Lower lobe of right lung (tissue), 2 donors: ENCODE measurements at regions not wholly inside any gene's neighbourhood (a gene's known extent, or its start where the extent isn't known, plus 50 kb on each side); places are given as distances from the start of the nearest gene placed in this dataset.

ENCODE experiments used
- ATAC-seq, 2 donors: fragments of 200-7000 bp; cut with Tn5 transposase; one replicate each; pipeline ENCODE4 v1.9.1; 2020 to 2022; ENCODE audit warnings: mild to moderate bottlenecking in 2 of 2, moderate library complexity in 2 of 2
- DNase-seq: peaks from one replicate; pipeline ENCODE4 v3.0.0-alpha.2; 2020
- H3K27ac ChIP-seq: fragments of 200-600 bp; one replicate; pipeline ENCODE4 v1.8.0; 2022
- H3K27me3 ChIP-seq: fragments of 200-600 bp; one replicate; pipeline ENCODE4 v1.8.0; 2022; ENCODE audit warnings: low read depth
- H3K36me3 ChIP-seq: fragments of 200-600 bp; one replicate; pipeline ENCODE4 v1.8.0; 2022; ENCODE audit warnings: mild to moderate bottlenecking
- H3K4me1 ChIP-seq: fragments of 200-600 bp; one replicate; pipeline ENCODE4 v1.8.0; 2022
- H3K4me3 ChIP-seq: fragments of 200-600 bp; one replicate; pipeline ENCODE4 v1.8.0; 2022; ENCODE audit warnings: mild to moderate bottlenecking
- H3K9me3 ChIP-seq: fragments of 200-600 bp; one replicate; pipeline ENCODE4 v1.8.0; 2022
- CTCF ChIP-seq: fragments of 200-600 bp; IDR thresholded peaks from one replicate; pipeline ENCODE4 v1.8.0; 2022; ENCODE audit warnings: antibody characterized with exemption, mild to moderate bottlenecking
- intact Hi-C: fragments of 100-400 bp; cut with DNase I; formaldehyde crosslinking; loops from one replicate; pipeline ENCODE4 v1.11.0; 2022
- donor health status: DM: no; HTN: yes; CAD: no; lungs with severe emphysema.

GRCh38 chr3:83477563-83477962 lies 1481.2 kb upstream of the CADM2 start:
- Histone ChIP-seq H3K9me3 (no peaks in the 10 kb centered on the region), H3K27ac (no peak overlapping the region), H3K27me3 (no peaks in the 10 kb centered on the region), H3K4me1 (no peaks in the 10 kb centered on the region), H3K36me3 (no peaks in the 10 kb centered on the region), H3K4me3 (no peak overlapping the region)
- ATAC-seq (no peak), DNase-seq (no peak)
- intact Hi-C loops = no loop called here
- no peak for TF ChIP-seq CTCF

GRCh38 chr3:83482402-83483070 lies 1476.3 kb upstream of the CADM2 start:
- H3K4me1 ChIP-seq = no peaks in the 10 kb centered on the region
- DNase-seq = no peak

GRCh38 chr3:83496462-83496861 lies 1462.3 kb upstream of the CADM2 start:
- H3K9me3 ChIP-seq = no peaks in the 10 kb centered on the region
- no peaks in the 10 kb centered on the region for H3K36me3 ChIP-seq
- intact Hi-C loops = no loop called here
- H3K27ac ChIP-seq = no peak overlapping the region
- no peak overlapping the region for H3K4me3 ChIP-seq
- H3K27me3 ChIP-seq = no peaks in the 10 kb centered on the region
- ATAC-seq = no peak
- H3K4me1 ChIP-seq = no peaks in the 10 kb centered on the region
- DNase-seq = no peak
- no peak for TF ChIP-seq CTCF

More at GRCh38 chr3:83482402-83483070, 1476.3 kb upstream of the CADM2 start:
- intact Hi-C loops = no loop called here
- H3K9me3 ChIP-seq = no peaks in the 10 kb centered on the region
- TF ChIP-seq CTCF = no peak
- H3K4me3 ChIP-seq = no peak overlapping the region
- H3K27ac ChIP-seq = no peak overlapping the region
- H3K27me3 ChIP-seq = no peaks in the 10 kb centered on the region
- no peaks in the 10 kb centered on the region for H3K36me3 ChIP-seq
- ATAC-seq = no peak

GRCh38 chr3:83498361-83499016 lies 1460.3 kb upstream of the CADM2 start:
- Histone ChIP-seq H3K27me3 (no peaks in the 10 kb centered on the region), H3K4me1 (no peaks in the 10 kb centered on the region), H3K36me3 (no peaks in the 10 kb centered on the region), H3K4me3 (no peak overlapping the region), H3K9me3 (no peaks in the 10 kb centered on the region), H3K27ac (no peak overlapping the region)
- TF ChIP-seq CTCF = no peak
- DNase-seq = no peak
- intact Hi-C loops = no loop called here
- ATAC-seq = no peak

- Histone ChIP-seq H3K4me1 (no peaks in the 10 kb centered on the region), H3K27ac (no peak overlapping the region), H3K4me3 (no peak overlapping the region), H3K27me3 (no peaks in the 10 kb centered on the region), H3K36me3 (no peaks in the 10 kb centered on the region), H3K9me3 (no peaks in the 10 kb centered on the region)
- DNase-seq (no peak), ATAC-seq (no peak)
- no peak for TF ChIP-seq CTCF
- intact Hi-C loops = no loop called here
These were observed 1458.4 kb upstream of the CADM2 start for GRCh38 chr3:83500422-83500821.
